NCI-H2107 treated with DMSO at 0.1 percent for 48 hours (cell line): ENCODE measurements at regions not wholly inside any gene's neighbourhood (a gene's known extent, or its start where the extent isn't known, plus 50 kb on each side); places are given as distances from the start of the nearest gene placed in this dataset.
"Not testable (repeated sequence)": the region's sequence is repeated elsewhere in the genome, so short reads cannot be mapped to it uniquely, and the experiment has no call there.

Experiments used
- DNase-seq: peaks from one replicate; lab custom pipeline; 2025; ENCODE audit not compliant: unreplicated experiment; lab: John Stamatoyannopoulos, UW

- DNase-seq: no peak
Observed at GRCh38 chr4:57363346-57363745, 253.2 kb upstream of the IGFBP7 start.

- no peak for DNase-seq
Observed at GRCh38 chr4:57360681-57361080, 250.5 kb upstream of the IGFBP7 start.

DNA sequence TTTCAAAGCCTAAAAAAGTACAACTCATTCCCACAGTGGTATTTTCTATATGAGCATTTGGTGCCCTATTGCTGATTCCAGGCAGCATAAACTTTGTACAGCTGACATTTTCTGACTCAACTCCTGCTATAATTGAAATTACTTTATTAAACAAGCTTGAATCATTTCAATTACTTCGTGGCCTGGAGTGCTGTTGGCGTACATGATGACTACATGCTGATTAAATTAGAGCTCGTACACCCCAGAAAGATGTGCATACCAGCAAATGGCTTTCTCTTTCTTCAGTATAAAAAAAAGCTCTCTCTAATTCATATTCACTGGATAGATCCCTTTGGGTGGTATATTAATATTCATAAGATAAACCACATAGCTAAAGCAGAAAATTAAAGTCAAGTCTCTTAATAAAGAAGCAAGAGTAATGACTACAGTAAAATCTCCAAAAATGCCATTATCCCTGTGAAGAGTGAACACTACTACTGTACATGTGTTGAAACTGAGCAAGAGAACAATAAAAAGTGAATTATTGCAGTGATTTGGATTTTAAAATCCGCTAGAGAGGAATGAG, 245.0 kb upstream of the IGFBP7 start:
- DNase-seq: no peak

GRCh38 chr4:57351731-57352130, 241.5 kb upstream of the IGFBP7 start:
- no peak for DNase-seq

- no peak for DNase-seq
Observed at GRCh38 chr4:57344296-57344695, 234.1 kb upstream of the IGFBP7 start.

DNA sequence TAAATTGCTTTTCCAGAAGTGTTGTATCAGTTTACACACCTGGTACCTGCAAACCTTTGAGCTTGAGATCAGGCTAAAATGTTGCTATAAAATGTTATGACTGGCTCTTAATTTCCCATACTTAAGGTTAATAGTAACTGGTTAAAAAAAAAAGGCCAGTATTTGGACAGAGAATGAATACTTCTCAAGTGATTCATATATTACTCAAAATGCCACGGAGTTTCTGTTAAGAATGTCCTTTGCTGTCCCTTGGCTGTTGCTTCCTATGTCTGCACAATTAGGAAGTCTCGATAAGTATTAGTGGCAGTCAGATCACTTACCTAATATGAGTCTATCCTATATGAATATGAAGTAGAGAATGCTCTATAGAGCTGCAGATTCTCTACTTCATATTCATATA, 232.2 kb upstream of the IGFBP7 start:
- no peak for DNase-seq

- DNase-seq: not testable (repeated sequence)
Observed at GRCh38 chr4:57338861-57339260, 228.7 kb upstream of the IGFBP7 start.

- DNase-seq: no peak
Observed at GRCh38 chr4:57333684-57334083, 223.5 kb upstream of the IGFBP7 start.

- no peak for DNase-seq
Observed at GRCh38 chr4:57331959-57332358, 221.8 kb upstream of the IGFBP7 start.

DNA sequence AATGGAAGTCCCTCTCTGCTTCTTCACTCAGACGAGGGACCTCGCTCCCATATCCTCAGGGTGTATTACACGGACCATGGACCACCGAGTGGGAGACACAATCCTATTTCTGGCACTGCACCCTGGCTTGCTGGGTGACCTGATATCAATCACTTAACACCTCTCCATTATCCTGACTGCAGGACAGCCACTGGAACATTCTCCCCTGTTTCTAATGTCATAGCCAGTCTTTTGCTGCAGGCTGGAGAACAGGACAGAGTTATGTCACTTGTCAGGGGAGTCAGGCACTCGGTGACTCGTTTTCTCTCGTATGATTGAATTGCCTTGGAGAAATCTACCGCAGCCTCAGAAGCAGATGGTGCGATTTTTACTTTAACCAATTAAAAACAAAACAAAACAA, 219.1 kb upstream of the IGFBP7 start:
- no peak for DNase-seq

GRCh38 chr4:57324673-57325307, 214.6 kb upstream of the IGFBP7 start:
- no peak for DNase-seq

DNA sequence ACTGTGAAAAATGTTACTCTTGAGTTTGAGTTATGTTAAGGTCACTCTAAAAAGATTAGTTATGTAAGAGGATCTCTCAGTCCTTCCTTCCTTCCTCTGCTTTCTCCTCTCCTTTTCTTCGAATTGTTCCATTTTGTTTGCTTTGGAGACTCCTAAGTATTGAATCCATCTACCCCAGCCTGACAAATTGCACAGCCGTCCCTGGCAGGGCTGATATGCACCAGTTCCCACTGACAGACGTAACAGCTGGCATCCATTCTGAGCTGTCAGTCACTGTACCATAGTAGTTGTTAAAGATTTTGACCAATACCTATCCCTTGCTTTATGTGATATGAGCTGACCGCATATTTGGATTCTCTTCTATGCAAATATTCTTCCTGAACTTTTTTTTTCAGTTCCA, 210.7 kb upstream of the IGFBP7 start:
- DNase-seq: no peak

- DNase-seq: no peak
Observed at GRCh38 chr4:57320217-57320616, 210.0 kb upstream of the IGFBP7 start.

- no peak for DNase-seq
Observed at GRCh38 chr4:57318703-57319102, 208.5 kb upstream of the IGFBP7 start.

- DNase-seq: no peak
Observed at GRCh38 chr4:57314636-57315035, 204.5 kb upstream of the IGFBP7 start.

DNA sequence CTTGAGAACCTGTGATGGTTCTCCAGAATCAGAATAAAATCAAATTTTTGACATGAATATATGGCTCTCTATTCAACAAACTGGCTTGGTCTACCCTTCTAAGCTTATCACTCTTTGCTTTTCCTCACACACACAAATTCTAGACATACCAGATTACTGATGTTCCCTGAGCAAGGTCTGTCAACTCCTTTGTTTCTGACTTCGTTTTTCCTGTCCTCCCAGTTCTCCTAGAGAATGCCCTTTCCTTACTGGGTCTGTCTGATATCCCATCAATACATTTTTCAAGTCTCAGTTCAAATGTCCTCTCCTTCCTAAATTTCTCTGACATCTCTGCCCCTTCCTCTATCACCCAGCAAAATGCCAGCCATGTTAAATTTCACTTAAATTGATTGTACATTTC, 202.1 kb upstream of the IGFBP7 start:
- no peak for DNase-seq

DNA sequence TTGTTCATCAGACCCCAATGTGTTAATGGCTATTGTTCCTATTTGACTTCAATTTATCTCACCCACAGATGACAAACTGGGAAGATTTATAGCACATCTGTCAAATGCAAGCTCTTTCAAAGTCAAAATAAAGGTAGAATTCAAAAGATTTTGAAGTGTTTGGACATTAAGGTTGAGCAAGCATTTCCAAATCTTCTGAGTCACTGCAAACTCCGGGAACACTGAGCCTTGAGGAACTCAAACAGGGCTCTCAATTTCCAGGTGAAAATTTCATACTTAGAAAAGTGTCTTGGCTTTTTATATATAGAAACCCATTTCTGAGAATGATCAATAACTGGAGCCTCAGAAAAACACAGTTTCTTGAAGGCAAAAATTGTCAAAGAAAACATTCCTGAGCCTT, 199.5 kb upstream of the IGFBP7 start:
- no peak for DNase-seq

- no peak for DNase-seq
Observed at GRCh38 chr4:57308301-57308700, 198.1 kb upstream of the IGFBP7 start.

- no peak for DNase-seq
Observed at GRCh38 chr4:57305836-57306235, 195.7 kb upstream of the IGFBP7 start.

GRCh38 chr4:57303012-57303751, 193.0 kb upstream of the IGFBP7 start:
- DNase-seq: no peak

GRCh38 chr4:57300300-57300699, 190.1 kb upstream of the IGFBP7 start:
- not testable (repeated sequence) for DNase-seq

- no peak for DNase-seq
Observed at GRCh38 chr4:57291911-57292310, 181.7 kb upstream of the IGFBP7 start.
